ENCODE measurements at regions not wholly inside any gene's neighbourhood (a gene's known extent, or its start where the extent isn't known, plus 50 kb on each side); places are given as distances from the start of the nearest gene placed in this dataset.

- no peak for DNase-seq
Observed at GRCh38 chr5:158393457-158393856, 534.5 kb upstream of the CLINT1 start.

- DNase-seq: no peak
Observed at GRCh38 chr5:158392753-158393152, 533.8 kb upstream of the CLINT1 start.

GRCh38 chr5:158390577-158390976 lies 531.6 kb upstream of the CLINT1 start:
- no peak for DNase-seq

GRCh38 chr5:158389786-158390185 lies 530.8 kb upstream of the CLINT1 start:
- DNase-seq: no peak

- no peak for DNase-seq
Observed at GRCh38 chr5:158388021-158388420, 529.1 kb upstream of the CLINT1 start.

- no peak for DNase-seq
Observed at GRCh38 chr5:158387499-158387898, 528.6 kb upstream of the CLINT1 start.

- no peak for DNase-seq
Observed at GRCh38 chr5:158385982-158386381, 527.0 kb upstream of the CLINT1 start.

GRCh38 chr5:158384535-158385481 lies 525.9 kb upstream of the CLINT1 start:
- no peak for DNase-seq

- no peak for DNase-seq
Observed at GRCh38 chr5:158383486-158383885, 524.5 kb upstream of the CLINT1 start.

- peak; percentile 77 for DNase-seq
Observed at GRCh38 chr5:158382473-158382872, 523.5 kb upstream of the CLINT1 start.

GRCh38 chr5:158381614-158382160 lies 522.7 kb upstream of the CLINT1 start:
- DNase-seq: no peak

- no peak for DNase-seq
Observed at GRCh38 chr5:158380661-158381060, 521.7 kb upstream of the CLINT1 start.

GRCh38 chr5:158378931-158379330 lies 520.0 kb upstream of the CLINT1 start:
- DNase-seq: no peak

- DNase-seq: no peak
Observed at GRCh38 chr5:158376679-158377078, 517.7 kb upstream of the CLINT1 start.

- DNase-seq: no peak
Observed at GRCh38 chr5:158375531-158375930, 516.6 kb upstream of the CLINT1 start.

- no peak for DNase-seq
Observed at GRCh38 chr5:158373608-158374395, 514.9 kb upstream of the CLINT1 start.

- no peak for DNase-seq
Observed at GRCh38 chr5:158369241-158369640, 510.3 kb upstream of the CLINT1 start.

- DNase-seq: no peak
Observed at GRCh38 chr5:158368686-158369085, 509.7 kb upstream of the CLINT1 start.

GRCh38 chr5:158364367-158364766 lies 505.4 kb upstream of the CLINT1 start:
- DNase-seq: no peak

GRCh38 chr5:158354958-158355357 lies 496.0 kb upstream of the CLINT1 start:
- DNase-seq: no peak

- no peak for DNase-seq
Observed at GRCh38 chr5:158351485-158352125, 492.7 kb upstream of the CLINT1 start.

GRCh38 chr5:158349987-158350386 lies 491.0 kb upstream of the CLINT1 start:
- peak; percentile 24 for DNase-seq

GRCh38 chr5:158344376-158344775 lies 485.4 kb upstream of the CLINT1 start:
- DNase-seq: no peak
